ENCODE measurements at regions not wholly inside any gene's neighbourhood (a gene's known extent, or its start where the extent isn't known, plus 50 kb on each side); places are given as distances from the start of the nearest gene placed in this dataset.

GRCh38 chr9:78158286-78158685 lies 77.6 kb upstream of the CEP78 start:
- intact Hi-C loops (cut with DNase I), result no loop called here
- Histone ChIP-seq H3K9me3 (peaks cover 0 to 3% (median 0%) of the 10 kb centered on the region in 4 donors), H3K27ac (replicated peaks in 1 of 4) (no peak overlapping the region), H3K4me1 (no peaks in the 10 kb centered on the region), H3K27me3 (no peaks in the 10 kb centered on the region), H3K36me3 (no peaks in the 10 kb centered on the region), H3K4me3 (no peak overlapping the region)
- 43% methylated on average over 1 of the region's 1 CpG for WGBS
- DNase-seq (ENCODE audit: extremely low spot score), result no peak
- TF ChIP-seq EP300 (IDR thresholded peaks at IDR 0.05) (no peak), POLR2A (IDR thresholded peaks at IDR 0.05; ENCODE audit: low read depth) (no peak), POLR2AphosphoS5 (IDR thresholded peaks at IDR 0.05) (no peak)
- TF ChIP-seq, protein P1, sequence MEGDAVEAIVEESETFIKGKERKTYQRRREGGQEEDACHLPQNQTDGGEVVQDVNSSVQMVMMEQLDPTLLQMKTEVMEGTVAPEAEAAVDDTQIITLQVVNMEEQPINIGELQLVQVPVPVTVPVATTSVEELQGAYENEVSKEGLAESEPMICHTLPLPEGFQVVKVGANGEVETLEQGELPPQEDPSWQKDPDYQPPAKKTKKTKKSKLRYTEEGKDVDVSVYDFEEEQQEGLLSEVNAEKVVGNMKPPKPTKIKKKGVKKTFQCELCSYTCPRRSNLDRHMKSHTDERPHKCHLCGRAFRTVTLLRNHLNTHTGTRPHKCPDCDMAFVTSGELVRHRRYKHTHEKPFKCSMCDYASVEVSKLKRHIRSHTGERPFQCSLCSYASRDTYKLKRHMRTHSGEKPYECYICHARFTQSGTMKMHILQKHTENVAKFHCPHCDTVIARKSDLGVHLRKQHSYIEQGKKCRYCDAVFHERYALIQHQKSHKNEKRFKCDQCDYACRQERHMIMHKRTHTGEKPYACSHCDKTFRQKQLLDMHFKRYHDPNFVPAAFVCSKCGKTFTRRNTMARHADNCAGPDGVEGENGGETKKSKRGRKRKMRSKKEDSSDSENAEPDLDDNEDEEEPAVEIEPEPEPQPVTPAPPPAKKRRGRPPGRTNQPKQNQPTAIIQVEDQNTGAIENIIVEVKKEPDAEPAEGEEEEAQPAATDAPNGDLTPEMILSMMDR (IDR thresholded peaks at IDR 0.05), result no peak

- Histone ChIP-seq H3K4me1 (peaks cover 0 to 4% (median 1%) of the 10 kb centered on the region in 4 donors), H3K36me3 (no peaks in the 10 kb centered on the region), H3K9me3 (peaks cover 0 to 10% (median 0%) of the 10 kb centered on the region in 4 donors), H3K4me3 (no peak overlapping the region), H3K27me3 (no peaks in the 10 kb centered on the region), H3K27ac (replicated peaks in 1 of 4) (no peak overlapping the region)
- intact Hi-C loops (cut with DNase I), result no loop called here
- DNase-seq (ENCODE audit: extremely low spot score), result no peak
- 97% methylated on average over 20 of the region's 20 CpGs for WGBS
- TF ChIP-seq EP300 (IDR thresholded peaks at IDR 0.05) (no peak), POLR2AphosphoS5 (IDR thresholded peaks at IDR 0.05) (no peak), POLR2A (IDR thresholded peaks at IDR 0.05; ENCODE audit: low read depth) (no peak)
- TF ChIP-seq, protein P1 (IDR thresholded peaks at IDR 0.05), result no peak
Observed at GRCh38 chr9:78150983-78151356, 84.9 kb upstream of the CEP78 start.

- intact Hi-C loops (cut with DNase I), result no loop called here
- no peaks in the 10 kb centered on the region for H3K36me3 ChIP-seq
- TF ChIP-seq POLR2A (IDR thresholded peaks at IDR 0.05; ENCODE audit: low read depth) (no peak), EP300 (IDR thresholded peaks at IDR 0.05) (no peak), POLR2AphosphoS5 (IDR thresholded peaks at IDR 0.05) (no peak)
- TF ChIP-seq, protein P1 (IDR thresholded peaks at IDR 0.05), result no peak
- no peak overlapping the region for H3K27ac ChIP-seq (replicated peaks in 1 of 4)
- H3K9me3 ChIP-seq, result peaks cover 0 to 10% (median 0%) of the 10 kb centered on the region in 4 donors
- H3K4me1 ChIP-seq, result peaks cover 0 to 9% (median 6%) of the 10 kb centered on the region in 4 donors
- no peaks in the 10 kb centered on the region for H3K27me3 ChIP-seq
- H3K4me3 ChIP-seq, result no peak overlapping the region
- WGBS, result 93% methylated on average over 23 of the region's 25 CpGs
- no peak for DNase-seq (ENCODE audit: extremely low spot score)
Observed at GRCh38 chr9:78150312-78150982, 85.4 kb upstream of the CEP78 start.

- H3K27me3 ChIP-seq, result no peaks in the 10 kb centered on the region
- H3K4me1 ChIP-seq, result peaks cover 0 to 16% (median 11%) of the 10 kb centered on the region in 4 donors
- H3K9me3 ChIP-seq, result peaks cover 0 to 10% (median 0%) of the 10 kb centered on the region in 4 donors
- H3K36me3 ChIP-seq, result no peaks in the 10 kb centered on the region
- 70% methylated on average over 9 of the region's 9 CpGs for WGBS
- intact Hi-C loops (cut with DNase I), result no loop called here
- TF ChIP-seq POLR2A (IDR thresholded peaks at IDR 0.05; ENCODE audit: low read depth), result no peak
- H3K4me3 ChIP-seq, result no peak overlapping the region
- H3K27ac ChIP-seq (replicated peaks in 1 of 4), result no peak overlapping the region
- DNase-seq (ENCODE audit: extremely low spot score), result no peak
Observed at GRCh38 chr9:78149702-78150291, 86.1 kb upstream of the CEP78 start.

DNA sequence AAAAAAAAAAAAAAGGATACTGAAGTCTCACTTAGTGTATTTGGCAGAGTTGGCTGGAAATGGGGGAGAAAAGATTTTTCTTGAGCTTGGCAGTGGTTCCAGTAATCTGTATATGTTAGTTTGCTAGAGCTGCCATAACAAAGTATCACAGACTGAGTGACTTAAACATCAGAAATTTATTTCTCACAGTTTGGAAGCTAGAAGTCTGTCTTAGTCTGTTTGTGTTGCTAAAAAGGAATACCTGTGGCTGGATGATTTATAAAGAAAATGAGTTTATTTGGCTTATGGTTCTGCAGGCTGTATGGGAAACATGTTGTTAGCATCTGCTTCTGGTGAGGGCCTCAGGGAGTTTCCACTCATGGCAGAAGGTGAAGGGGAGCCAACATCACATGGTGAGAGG lies 89.6 kb upstream of the CEP78 start:
- intact Hi-C loops (cut with DNase I), result no loop called here
- no peak overlapping the region for H3K4me3 ChIP-seq
- H3K9me3 ChIP-seq, result peaks cover 0 to 21% (median 6%) of the 10 kb centered on the region in 4 donors
- peaks cover 0 to 17% (median 11%) of the 10 kb centered on the region in 4 donors for H3K4me1 ChIP-seq
- TF ChIP-seq POLR2A (IDR thresholded peaks at IDR 0.05; ENCODE audit: low read depth) (no peak), EP300 (IDR thresholded peaks at IDR 0.05) (no peak), POLR2AphosphoS5 (IDR thresholded peaks at IDR 0.05) (no peak)
- TF ChIP-seq, protein P1 (IDR thresholded peaks at IDR 0.05), result no peak
- no peaks in the 10 kb centered on the region for H3K36me3 ChIP-seq
- DNase-seq (ENCODE audit: extremely low spot score), result no peak
- H3K27me3 ChIP-seq, result no peaks in the 10 kb centered on the region
- H3K27ac ChIP-seq (replicated peaks in 1 of 4), result peak overlapping the region in 1 of 4 donors; percentile 28
